HG03565 (cell line): ENCODE measurements at regions not wholly inside any gene's neighbourhood (a gene's known extent, or its start where the extent isn't known, plus 50 kb on each side); places are given as distances from the start of the nearest gene placed in this dataset.

Source experiments
- ATAC-seq: cut with Tn5 transposase; IDR thresholded peaks from one replicate; pipeline ENCODE4 v1.9.1; 2021; ENCODE audit warnings: mild to moderate bottlenecking, moderate library complexity; ENCODE audit not compliant: unreplicated experiment

DNA sequence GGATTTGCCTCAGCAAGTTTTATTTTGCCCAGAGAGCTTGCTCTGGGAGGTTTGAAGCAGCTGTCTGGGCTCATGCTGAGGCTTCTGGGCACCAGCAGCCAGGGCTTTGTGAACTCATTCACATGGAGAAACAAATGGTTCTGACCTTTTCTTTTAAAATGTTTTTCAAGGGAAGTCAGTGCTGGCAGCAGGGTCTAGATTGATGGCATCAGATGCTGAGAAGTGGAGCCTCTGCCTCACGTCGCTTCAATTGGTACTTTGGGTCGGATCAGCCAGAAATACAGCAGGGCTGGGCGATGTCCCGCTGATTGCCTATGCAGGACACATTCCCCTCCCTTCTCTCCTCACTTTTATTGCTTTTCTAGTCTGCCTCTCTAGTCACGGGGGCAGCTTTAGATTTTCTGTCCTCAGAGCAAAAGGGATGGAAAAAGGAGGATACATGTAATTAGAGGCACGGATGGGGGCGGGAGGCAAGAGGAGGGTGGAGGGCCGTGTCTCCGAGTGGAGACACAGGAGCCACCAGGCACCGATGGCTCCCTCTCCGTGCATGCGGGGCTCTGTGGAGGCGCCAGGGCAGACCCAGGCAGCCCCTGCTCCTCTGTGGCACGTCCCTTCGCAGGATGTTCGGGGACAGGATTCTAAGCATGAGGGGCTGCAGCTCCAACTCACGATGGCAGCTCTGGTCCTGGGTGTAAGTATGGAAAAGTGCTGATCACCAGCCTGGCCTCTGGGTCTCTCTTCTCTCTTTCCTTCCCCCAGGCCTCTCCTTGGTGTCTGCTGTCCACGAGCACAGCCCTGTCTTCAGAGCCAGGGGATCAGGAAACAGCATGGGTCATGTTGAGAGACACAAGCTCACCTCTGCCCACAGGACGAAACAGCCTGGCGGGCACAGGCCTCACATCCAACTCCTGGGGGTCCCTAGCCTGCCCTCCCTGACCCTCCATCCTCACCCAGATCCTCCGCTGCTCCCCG lies 116.1 kb downstream of the FAM43A start:
- no peak for ATAC-seq

DNA sequence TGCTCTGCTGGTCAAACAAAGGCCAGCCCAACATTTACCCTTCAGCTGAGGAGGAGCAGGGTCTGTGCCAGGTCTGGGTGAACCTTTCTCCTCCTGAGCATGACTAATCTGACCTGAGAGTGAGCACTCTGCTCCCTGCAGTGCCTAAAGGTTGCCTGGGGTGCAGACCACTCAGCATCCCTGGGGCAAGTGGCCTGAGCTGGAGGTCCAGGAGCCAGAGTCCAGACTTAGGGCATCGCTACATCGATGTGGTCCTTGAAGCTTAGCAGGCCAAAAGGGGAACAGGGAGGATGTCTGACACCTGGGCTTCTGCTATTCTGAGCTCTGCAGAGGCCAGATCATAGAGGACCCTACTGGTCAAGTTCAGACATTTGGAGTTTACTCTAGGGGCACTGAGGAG lies 119.1 kb downstream of the FAM43A start:
- no peak for ATAC-seq

DNA sequence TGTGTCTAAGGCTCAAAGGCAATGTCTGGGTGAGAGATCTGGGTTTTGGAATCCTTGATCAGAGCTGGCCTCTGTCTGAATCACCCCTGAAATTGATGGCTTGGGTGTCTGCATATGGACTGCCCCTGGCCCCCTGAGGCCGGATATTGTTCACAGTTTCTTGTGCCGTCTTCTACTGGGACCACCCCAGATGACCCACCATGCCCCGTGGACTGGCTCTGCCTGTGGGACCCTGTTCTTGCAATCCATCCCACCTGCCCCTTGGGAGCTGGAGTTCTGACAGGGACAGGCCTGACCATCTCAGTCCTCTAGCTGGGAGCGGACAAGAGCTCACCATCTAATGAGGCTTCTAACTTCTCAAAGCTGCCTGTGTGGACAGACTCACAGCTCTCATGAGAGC lies 119.9 kb downstream of the FAM43A start:
- no peak for ATAC-seq

DNA sequence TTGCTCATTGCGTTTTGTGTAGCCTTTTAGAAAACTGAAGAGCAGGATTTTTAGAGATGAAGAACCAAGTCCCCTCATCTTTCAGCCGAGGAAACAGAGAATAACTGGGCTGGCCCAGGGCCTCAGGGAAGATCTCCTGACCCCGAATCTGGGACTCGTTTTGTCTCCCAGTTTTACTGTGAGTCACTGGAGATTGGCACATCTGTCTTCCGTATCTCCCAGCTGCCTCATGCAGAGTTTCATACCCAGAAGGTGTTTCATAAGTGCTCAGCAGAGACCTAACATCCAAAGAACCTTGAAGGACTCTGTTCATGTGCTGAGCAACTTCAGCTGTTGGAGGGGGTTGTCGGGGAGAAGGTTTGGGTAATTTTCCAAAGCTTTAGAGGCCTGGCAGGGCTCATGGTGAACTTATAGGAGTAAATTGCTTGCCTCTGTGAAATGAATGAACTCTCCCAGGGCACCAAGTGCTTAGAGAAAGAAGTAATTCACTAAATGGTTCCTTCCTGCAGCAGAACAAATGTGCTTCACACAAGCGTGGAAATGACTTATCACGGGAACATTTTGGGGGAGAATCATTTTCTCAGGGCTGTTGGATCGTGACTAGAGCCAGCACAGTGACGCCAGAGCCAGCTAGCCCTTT lies 121.4 kb downstream of the FAM43A start:
- ATAC-seq = no peak

DNA sequence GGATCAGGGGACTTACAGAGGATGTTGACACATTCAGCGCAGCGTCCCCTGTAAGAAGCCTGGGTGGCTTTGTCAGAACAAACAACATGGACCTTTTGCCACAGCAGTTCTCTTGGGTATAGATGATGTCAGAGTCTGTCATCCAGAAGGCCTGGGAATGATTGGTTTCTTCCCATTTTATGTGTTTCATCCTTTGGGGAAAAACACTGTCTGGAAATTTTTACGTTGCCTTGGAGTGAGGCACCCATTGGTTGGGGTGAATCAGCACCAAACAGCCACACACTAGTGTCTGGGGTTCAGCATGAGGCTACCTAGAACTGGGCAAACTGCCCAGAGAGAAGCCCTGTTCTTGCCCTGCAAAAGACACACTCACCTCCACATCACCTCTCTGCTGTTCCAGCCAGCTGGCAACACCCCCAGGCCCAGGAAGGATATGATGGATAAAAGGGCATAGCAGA lies 123.0 kb downstream of the FAM43A start:
- ATAC-seq = no peak

DNA sequence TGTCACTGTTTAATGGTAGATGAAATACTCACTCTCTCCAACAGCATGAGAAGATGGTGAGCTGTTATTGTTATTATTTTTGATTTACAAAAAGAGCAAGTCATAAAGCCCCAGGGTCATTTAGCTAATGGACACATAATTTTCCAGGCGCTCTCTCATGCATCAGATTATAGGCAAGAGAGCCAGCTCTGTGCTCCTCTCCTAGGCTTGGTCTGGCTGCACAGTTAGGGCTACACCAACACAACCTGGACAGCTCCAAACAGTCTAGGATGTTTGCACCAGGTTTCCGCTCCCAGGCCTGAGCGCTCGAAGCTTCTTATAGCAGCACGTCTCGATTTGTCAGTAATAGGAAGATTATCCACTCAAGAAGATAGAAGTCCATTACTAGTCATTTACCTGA lies 123.7 kb downstream of the FAM43A start:
- no peak for ATAC-seq

DNA sequence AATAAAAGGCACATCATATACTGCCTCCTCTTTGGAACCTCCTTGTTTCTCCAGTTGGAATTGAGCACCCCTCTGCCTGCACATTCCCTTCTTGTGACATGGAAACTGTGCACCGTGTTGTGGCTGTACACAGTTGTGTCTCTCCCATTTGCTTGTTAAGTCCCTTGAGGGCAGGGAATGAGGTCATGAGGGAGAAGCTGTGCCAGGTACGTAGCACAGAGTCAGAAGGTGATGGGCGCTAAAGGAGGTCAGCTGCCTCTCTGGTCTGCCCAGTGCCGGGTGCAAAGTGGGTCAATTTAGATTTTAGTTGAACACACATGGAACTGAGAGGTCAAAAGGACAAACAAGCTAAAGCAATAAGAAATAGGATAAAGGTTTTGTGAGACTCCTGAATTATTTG lies 124.4 kb downstream of the FAM43A start:
- no peak for ATAC-seq

DNA sequence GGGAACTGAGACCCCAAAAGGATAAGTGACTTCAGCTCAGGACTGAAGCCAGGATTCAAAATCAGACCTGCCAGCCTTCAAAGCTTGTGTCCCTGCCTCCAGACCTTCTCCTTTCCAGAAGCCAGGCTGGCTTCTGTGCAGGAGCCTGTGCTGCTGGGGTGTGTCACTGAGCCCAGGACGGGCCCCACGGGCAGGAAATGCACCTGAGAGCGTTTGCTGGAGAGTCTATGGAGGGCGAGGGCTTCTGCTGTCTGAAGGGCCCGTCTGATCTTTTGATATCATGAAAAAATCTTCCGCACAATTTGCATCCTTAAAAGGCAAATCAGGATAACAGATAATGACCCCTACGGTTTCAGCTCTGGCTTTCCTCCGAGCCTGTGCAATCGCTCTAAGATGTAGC lies 125.4 kb downstream of the FAM43A start:
- ATAC-seq = no peak

DNA sequence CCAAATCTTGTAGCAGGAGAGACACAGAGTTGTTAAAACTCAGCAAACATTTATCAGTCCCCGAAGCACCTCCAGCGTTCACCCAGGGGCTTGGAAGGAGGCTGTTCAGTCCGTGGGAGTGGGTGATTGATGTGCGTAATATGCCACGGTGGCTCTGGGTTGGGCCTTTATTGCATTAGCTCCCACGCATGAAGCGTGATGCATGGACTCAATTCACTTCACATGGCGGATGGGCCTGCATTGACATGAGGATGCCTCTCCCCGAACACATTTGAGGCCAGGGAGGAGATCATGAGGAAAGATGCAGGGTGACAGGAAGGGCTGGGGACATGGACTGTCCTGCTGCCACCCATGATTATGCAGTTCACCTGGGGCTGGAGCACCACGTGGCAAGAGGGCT lies 126.5 kb downstream of the FAM43A start:
- no peak for ATAC-seq

DNA sequence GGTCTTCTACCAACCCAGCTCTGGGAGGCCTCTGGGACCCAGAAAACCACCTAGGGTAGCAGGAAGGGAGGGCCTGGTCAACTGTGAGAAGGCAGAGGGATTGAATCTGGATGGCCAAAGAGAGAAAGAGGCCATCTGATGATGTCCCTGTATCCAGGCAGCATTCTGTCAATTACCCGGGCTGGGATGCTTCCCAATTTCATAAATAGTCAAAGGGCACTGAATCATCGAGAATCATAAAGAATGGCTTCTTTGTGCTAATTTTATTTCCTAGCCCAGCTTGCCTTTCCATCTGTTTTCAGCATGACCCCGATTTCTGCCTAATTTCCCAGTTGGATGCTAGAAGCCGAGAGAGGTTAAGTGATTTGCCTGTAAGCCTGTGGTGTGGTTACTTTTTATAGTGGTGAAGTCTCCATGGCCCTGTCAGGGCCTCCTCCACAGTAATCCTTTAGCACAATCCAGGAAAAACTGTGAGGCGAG lies 129.2 kb downstream of the FAM43A start:
- ATAC-seq = no peak

DNA sequence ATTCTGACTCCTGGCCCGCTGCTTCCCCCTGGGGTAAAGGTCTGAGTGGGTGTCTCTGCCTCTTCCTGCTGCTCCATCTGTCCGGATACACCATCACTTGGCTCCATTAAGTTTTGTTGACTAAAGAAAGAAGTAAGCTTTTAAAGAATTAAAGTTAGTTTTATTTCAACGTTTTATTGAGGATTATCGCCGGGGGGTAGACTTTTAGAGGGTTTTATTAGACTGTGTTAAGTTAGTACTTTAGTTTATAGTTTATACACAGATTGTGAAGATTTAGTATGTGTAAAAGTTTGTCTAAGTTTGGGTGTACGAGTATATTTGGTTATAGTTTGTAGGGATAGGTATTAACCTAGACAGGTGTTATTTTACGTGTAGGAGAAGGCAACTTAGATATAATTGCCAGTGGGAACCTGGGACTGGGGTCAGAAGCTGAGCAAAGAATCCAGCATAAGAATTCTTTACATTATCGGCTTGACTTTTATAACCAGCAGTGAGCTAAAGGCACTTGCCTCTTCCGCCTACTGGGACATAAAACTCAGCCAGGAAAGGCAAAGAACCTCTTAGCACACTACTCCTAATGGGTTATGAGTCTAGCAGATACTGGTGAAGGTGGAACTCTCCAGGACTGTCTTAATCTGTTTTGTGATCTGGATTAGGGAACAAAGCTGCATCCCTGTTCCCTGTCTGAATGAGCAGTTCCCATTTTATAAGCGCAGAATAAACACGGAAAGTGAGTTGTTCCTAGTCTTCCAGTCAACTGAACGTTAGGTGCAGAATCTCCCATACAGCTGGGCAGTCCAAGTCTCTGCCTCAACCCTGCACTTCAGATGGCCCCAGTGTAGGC lies 131.3 kb downstream of the FAM43A start:
- ATAC-seq = no peak

DNA sequence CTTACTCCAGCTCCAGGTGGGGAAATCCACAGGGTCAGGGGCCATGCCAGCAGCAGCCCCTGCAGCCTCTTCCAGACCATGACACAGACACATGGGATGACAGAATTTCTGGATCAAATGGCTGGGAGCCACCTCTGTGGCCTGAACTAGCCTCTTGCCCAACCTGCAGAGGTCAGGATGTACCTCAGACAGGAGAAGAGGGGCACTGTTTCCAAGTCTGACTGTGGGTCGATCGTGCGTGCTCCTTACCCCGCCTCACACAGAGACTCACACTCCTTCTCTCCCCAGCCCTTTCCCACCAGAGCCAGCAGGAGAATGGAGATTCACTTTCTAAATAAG lies 131.9 kb downstream of the FAM43A start:
- no peak for ATAC-seq

DNA sequence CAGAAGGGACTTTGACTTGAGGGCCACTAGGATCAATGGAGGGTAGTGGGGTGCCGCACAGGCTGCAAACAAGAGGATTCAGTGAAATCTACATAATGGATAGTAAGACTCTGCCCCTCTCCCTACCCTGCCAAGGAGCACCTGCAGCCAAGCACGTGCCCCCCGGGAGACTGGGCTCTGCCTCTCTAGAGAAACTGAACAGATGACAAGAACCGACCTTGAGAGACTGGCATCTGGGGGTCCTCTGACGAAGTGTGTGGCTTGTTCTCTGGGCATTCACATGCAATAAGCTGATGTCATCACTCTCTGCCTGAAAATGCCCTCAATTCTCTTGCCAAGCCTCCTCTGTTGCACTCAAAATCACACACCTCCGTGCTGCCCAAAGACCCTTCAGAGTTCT lies 132.3 kb downstream of the FAM43A start:
- ATAC-seq = no peak

DNA sequence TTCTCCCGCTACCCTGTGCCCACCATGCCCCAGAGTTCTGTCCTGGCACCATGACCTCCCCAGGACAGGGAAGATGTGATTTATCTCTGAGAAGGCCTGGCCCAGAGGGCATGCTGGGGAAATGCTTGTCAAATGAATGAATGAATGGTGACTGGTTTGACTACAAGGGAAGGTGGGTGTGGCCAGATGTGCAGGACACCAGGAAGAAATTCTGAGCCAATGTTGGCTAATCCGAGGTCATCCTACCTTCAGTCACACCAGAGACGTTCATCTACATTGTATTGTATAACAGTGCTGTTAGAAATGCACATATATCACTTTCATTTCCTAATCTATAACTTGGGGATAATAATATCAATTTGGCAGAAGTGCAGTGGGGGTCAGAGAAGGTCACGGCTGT lies 138.4 kb downstream of the FAM43A start:
- ATAC-seq = no peak

DNA sequence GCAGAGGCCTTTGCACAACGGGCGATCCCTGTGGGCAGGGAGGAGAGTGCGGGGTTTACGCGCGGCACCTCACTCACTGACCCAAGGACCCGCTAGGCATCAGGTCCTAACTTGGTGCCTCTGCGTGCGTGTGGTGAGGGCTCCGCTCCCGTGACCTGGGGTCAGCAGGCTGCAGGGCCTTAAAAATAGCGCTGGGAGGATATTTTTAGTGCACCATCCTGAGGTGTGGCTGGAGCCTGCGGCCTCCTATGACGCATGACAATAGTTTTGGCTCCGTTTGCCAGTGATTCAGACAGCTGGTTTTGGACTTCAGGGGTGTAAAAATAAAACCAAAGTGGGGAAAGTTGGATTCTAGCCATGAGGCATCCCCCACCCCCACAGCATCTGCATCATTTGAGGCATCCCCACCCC lies 139.0 kb downstream of the FAM43A start:
- no peak for ATAC-seq

DNA sequence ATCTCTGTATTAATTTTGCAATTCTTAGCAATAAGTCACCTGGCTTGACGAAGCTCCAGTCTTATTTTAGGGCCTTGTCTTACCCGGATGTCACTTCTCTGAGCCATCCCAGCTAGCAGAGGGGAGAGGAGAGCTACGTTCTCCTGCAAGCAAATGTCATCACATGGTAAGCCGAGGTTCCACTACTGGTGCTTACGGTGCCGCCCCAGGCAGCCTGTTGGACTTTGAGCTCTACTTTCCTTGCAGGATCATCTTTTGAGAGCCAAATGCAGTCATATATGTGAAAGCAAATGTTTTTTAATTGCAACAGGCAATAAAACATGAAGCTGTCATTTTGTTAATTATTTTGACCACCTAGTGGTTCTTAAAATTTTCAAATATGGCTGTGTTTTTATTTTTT lies 140.9 kb downstream of the FAM43A start:
- no peak for ATAC-seq

DNA sequence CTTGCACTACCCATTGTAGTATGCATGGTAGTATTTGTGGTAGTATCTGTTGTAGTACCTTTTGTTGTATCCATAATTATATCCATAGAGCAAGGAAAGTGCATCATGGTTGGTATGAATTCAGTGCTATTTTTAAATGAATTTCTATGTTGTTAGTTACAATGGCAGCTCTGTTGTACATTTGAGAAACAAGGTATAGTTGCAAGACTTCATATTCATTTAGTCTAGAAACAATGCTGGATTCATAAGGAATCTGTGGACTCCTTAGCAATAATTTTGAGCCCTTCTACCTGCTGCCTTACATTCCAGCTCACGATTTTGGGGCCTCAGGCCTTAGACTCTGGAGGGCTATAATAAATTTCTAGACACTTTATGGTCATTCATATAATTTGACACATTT lies 141.8 kb downstream of the FAM43A start:
- no peak for ATAC-seq

DNA sequence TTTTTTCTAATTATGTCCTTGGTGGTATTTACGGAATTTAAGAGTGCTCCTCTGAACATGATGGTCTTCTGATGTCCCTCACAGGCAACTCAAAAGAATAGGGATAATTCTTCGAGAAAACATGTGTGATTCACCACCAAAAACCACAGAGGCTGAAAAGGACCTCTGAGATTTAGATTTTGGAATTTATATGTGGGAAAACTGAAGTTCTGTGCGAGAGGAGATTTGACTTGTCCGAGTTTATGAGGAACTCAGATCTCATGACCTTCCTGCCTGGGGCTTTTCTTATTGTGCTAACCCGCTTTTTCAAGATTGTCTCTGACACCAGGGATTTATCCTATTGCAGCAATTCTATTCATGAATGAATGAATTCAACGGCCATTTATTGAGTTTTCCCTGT lies 142.4 kb downstream of the FAM43A start:
- no peak for ATAC-seq

DNA sequence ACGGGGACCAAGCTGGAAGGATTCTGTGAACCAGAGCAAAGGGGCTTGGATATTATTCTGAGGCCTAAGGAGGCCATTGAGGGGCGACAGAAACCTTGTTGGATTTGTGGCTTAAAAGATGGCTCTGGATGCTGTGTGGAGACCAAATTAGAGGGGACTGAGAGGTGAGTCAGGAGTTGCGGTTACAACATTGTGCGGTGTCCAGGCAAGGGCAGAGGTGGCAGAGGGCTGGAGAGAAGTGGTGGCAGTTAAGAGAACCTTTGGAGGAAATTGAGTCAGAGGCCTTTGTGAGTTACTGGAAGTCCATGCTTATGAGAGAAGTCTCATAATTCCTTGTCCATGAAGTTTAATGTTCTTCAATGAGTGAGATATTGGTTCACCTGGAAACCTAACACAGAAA lies 143.2 kb downstream of the FAM43A start:
- no peak for ATAC-seq

DNA sequence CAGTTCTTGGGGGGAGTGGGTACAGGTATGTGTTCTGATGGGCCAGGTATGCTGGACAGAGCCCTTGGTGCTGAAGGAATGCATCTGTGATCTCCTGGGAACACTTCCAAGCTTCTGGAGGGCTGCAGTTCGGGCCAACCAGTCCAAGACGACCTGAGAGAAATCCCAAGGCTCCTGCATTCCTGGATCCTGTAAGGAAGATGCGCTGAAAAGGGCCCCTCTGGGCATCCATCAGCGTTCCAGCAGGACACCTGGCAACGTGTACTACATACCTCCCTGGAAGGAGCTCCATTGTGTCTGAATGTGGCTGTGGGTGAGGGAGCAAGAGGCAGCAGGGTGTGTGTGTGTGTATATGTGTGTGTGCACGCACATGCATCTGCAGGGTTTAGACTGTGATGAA lies 144.7 kb downstream of the FAM43A start:
- ATAC-seq = no peak

DNA sequence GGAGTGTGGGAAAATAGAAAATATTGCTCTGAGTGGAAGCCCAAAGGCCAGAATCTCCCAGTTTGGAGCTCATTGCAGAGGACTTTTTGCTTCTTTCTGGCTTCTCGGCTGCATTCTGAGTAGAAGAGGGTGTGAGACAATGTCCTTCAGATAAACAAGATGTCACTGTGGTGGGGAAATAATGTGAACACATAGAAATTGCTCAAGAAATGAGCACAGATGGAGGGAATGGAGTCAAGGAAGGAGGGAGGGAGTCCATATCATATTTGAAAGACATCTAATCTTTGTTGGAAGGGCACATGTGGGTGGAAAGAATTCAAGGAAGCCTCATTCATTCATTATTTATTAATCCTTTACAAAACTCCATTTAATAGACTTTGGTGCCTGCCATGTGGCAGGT lies 145.3 kb downstream of the FAM43A start:
- ATAC-seq = no peak
